Limb (tissue), 2 donors: ENCODE measurements at regions not wholly inside any gene's neighbourhood (a gene's known extent, or its start where the extent isn't known, plus 50 kb on each side); places are given as distances from the start of the nearest gene placed in this dataset.
"Not testable (repeated sequence)": the region's sequence is repeated elsewhere in the genome, so short reads cannot be mapped to it uniquely, and the experiment has no call there.

Source experiments
- DNase-seq, 2 donors: peaks; one replicate each; pipeline ENCODE4 v3.0.0-alpha.2; 2016; ENCODE audit errors: extremely low spot score in 2 of 2

DNA sequence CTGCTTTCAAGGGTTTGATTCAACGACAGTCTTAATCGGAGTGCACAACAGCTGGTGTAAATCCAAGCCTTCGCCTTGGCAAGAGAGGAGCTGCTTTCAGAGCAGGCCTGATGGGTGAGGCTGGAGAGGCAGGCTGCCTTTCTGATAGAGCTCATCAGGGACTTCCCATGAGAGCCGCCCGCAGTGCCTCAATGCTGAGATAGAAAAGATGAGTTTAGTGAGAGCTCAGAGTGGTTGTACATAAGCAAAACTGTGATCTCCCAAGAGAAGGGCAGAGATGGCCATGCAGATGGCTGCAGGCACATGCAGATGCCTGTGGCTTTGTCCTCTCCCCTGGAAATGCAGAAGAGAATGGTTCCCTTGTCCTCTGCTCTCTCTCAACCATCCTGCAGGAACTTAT, 122.1 kb downstream of the ARL4C start:
- no peak for DNase-seq

DNA sequence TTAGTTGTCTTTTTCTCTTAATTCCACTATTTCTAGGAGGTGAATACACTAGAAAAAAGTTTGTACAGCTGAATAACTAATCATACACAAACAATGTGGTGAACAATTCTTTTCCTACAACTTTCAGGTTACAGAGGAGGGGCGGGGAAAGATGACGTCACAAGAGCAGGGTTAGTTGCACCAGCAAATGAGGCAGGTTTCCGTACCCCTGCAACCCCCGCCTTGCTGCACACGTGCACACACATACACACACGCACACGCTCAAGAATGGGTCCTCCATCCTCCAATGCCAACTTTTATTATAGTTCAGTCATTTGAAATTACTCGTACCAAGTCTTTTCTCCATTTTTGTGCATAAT, 122.8 kb downstream of the ARL4C start:
- no peak for DNase-seq

DNA sequence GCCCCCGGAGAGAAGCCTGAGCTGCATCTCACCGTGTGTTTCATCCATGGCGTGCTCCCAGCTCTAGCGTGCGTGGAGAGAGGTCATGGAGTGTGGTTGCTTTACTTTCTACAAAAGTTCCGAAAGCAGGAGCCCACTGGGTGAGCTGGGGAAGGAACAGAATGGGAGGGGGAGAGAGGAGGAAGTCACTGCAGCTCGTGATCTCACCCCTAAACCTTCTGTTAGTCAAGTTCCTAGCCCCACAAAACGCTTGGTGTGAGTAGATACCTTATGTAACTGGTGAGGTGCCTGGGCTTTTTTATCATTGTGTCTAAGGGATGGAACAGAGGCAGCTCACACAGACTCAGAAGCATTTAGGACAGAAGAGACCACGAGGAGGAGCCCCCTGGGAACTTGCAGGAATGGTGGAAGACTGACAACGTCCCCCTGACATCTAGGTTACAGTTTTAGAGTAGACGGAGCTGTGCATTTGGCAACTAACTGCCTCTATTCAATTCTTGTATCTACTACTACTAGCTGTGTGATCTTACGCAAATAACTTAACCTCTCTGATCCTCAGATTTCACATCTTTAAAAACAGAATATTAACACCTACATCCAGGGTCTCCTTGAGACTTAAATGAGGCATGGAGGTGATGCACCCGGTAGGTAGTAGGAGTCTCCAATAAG, 123.3 kb downstream of the ARL4C start:
- DNase-seq: no peak

DNA sequence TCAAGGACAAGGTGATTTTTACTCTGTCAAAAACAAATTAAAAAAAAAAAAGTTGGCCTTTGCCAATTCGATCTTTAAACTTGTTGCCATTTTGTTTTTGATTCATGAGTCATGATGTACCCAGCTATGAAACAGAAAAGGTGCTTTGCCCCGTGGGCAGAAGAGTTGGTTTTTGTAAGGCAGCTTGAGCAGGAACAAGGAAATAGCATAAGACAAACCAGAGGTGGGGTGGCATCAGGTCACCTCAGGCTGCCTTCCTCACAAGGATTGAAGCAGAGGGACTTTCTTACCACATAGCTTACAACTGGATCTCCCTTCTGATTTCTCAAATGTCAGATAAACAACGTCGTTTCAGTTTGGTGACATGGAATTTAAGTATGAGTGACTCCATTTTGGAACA, 123.8 kb downstream of the ARL4C start:
- no peak for DNase-seq

DNA sequence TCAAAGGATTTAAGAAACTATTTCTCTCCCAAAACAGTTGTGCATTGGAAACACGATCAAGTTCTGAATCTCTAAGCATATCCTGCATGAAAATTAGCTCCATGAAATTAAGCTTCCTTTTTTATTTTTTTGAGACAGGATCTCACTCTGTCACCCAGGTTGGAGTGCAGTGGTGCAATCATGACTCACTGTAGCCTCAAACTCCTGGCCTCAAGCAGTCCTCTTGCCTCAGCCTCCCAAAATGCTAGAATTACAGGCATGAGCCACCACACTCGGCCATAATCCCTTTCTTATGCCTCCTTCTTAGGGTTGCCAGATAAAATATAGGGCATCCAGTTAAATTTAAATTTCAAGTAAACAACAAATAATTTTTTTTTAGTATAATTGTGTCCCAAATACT, 124.4 kb downstream of the ARL4C start:
- no peak for DNase-seq

DNA sequence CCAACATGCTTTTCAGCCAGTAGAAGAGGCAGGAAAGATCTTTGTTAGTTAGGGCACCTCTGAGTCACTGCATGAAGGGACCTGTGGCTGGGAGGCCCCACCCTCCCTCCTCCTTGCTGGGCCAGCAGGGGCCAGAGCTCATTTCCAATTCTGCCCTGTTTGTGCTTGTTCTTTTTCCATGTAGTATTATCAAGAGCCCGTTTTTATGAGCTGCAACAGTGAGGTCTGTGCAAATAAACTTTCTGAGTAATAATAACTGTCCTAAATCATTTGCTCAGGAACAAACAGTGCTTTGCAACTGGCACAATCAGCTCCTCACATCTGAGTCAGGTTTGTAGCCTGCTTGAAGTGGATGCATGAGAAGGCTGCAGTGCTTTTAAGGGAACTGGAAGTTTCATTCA, 128.0 kb downstream of the ARL4C start:
- DNase-seq: no peak

DNA sequence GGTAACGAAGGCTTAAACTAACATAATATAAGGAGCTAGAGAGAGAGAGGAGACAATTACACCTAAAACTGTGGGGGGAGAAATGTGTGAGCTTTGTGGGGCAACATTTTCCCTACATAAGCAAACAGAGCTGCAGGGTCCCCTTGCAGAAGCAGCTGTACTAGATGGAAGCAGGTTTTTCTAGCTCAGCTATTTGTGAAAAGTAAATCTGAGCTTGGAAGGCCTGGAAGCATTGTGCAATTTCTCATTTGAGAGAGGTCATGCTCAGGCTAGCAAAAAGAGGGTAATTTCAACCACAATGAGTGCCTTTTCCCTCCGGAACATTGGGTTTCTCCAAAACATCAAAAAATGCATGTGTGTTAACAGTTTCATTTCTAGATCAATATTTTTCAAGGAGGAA, 130.0 kb downstream of the ARL4C start:
- no peak for DNase-seq

DNA sequence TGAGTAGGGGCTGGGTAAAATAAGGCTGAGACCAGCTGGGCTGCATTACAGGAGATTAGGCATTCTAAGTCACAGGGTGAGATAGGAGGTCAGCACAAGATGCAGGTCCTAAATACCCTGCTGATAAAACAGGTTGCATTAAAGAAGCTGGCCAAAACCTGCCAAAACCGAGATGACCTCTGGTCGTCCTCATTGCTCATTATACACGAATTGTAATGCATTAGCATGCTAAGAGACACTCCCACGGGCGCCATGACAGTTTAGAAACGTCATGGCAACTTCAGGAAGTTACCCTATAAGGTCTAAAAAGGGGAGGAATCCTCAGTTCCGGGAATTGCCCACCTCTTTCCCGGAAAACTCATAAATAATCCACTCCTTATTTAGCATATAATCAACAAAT, 132.2 kb downstream of the ARL4C start:
- no peak for DNase-seq

DNA sequence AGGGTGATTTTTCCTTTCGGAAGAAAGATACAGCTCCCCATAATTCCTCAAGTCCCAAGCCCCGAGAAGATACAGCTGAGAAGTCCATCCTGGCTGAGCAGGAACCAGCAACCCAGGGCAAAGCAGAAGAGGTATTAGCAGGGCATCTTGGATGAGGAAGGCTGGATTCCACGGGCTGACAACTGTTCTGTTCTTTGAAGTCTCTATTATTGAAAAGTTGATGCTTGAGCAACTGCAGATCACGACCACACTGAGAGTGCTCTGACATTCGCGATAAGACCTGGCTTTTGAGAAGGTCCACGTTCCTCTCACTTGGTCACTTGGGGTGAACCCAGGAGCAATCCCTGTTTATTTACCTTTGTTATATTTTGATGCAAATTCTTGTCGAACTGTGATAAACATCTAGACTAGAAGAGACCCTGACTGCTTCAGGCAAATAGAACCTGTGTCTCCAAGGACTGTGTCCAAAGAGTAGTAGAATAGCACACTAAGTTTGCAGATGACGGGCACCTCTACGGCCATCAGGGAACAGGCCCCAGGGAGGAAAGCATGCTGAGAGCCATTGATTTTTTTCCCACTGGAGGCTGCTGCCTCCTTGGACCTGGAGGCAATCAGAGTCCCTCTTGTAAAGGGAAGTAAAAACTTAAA, 133.1 kb downstream of the ARL4C start:
- DNase-seq: no peak

DNA sequence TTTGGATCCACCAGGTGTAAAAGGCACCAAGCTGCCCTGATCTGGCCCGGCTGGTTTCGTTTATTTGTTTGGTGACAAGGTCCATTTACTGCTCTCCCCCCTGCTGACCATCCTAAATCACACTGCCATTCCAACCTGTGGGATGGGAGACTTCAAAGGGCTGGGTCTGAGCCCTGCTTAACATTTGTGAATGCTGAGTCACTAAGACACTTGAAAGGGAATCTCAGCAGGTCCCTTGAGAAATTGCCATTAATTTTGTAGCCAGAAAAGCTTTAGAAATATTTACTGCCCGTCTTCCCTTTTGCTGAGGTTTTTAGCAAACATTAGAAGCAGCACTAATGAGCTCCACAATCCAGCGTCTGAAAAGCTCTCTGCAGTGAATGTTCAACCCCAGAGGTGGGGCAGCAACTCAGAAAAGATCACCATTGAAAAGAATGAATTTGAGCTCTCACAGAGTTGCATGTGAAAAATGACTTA, 133.8 kb downstream of the ARL4C start:
- no peak for DNase-seq

DNA sequence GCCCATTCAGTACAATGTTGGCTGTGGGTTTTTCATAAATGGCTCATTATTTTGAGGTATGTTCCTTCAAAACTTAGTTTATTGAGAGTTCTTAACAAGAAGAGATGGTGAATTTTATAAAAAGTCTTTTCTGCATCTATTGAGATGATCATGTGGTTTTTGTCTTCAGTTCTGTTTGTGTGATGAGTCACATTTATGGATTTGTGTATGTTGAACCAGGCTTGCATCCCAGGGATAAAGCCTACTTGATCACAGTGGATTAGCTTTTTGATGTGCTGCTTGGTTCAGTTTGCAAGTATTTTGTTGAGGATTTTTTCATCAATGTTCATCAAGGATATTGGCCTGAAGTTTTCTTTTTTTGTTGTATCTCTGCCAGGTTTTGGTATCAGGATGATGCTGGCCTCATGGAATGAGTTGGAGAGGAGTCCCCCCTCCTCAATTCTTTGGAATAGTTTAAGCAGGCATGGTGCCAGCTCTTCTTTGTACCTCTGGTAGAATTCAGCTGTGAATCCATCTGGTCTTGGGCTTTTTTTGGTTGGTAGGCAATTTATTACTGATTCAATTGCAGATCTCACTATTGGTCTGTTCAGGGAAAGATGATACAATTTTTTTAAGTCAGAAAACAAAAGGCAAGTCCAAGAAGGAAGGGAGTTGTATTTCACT, 136.4 kb downstream of the ARL4C start:
- not testable (repeated sequence) for DNase-seq

DNA sequence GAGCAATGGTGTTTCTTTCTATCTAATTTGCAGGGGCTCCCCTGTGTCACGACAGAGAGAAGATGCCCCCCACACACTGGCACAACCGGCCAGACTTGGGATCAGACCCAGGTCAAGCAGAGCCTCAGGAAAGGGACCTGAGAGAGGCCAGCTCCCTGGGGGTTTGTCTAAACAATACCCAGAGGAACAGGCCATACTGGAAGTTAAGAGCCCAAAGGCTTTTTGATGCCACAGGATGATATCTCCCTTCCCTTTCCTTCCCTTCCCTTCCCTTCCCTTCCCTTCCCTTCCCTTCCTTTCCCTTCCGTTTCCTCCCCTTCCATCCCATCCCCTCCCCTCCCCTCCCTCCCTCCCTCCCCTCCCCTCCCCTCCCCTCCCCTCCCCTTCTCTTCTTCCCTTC, 139.2 kb downstream of the ARL4C start:
- no peak for DNase-seq

DNA sequence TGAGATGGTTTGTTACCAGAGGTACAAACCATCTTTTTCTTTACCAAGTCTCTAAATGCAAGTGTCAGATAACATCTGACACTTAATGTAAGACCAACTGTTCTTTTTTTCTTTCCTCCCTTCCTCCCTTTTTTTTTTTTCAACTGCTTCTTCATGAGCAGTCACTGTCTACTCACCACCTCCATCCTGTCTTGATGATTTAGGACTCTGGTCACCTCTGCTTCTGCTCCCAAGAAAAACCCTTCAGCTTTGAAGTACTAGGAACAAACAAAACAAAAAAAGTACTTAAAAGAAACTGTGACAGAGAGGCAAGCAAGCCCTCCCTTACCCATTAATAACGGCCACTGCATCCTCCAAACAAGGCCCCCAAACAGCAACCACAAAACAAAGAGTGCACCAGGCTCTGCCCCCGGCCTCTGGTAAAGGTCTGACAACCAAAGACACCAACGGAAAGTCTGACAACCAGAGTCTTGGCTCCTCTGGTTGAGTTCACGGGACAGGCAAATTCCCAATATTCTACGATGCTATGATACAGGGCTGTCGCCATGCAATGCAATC, 141.0 kb downstream of the ARL4C start:
- DNase-seq: no peak

DNA sequence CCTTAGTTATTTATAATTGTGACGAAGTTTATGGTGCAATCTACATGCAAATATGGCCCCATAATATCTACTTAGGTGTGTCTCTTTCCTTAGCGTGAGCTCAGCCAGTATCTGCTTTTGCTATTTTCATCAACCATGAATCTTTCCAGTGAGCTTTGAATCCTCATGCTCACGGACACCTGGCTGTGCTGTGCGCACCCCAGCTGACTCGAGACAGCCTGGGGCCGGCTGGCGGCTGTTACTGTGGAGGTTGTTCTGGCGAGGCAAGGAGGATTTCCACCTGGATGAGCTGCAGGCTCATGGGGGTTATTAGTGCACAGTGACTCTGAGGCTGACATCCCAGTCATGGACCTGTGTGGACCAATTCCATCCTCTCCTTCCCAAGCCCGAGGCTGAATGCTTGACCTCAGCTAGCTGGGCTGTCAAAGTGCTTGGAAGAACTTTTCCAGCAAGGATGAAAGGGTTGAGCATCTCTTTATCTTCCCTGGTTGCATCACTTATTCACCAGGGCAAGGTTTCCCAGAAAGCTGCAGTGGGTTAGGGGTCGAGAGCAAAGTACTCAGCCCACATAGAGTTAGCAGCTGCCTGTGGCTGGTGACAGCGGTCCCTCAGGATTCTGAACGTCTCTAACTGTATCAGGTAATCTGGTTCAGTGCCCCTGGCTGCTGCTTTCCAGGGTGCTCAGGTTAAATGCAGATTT, 141.7 kb downstream of the ARL4C start:
- no peak for DNase-seq

DNA sequence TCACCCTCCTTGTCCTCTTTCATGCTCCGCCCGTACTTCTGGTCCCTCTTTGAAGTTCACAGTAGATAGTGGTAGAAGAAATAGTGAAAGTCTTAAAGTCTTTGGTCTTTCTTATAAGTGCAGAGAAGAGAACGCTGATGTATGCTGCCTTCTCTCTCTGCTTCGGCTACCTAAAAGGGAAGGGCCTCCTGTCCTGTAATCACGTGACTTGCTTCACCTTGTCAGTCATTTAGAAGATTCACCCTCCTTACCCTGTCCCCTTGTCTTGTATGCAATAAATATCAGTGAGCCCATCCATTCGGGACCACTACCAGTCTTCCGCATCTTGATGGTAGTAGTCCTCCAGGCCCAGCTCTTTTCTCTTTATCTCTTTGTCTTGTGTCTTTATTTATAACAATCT, 144.6 kb downstream of the ARL4C start:
- no peak for DNase-seq

DNA sequence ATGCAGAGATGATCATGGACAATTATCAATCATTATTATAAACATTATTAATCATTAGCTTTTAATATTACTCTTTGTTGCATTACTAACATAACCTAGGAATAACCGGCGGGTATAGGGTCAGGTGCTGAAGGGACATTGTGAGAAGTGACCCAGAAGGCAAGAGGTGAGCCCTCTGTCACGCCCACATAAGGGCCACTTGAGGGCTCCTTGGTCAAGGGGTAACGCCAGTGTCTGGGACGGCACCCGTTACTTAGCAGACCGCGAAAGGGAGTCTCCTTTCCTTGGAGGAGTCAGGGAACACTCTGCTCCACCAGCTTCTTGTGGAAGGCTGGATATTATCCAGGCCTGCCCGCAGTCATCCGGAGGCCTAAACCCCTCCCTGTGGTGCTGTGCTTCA, 145.0 kb downstream of the ARL4C start:
- not testable (repeated sequence) for DNase-seq

DNA sequence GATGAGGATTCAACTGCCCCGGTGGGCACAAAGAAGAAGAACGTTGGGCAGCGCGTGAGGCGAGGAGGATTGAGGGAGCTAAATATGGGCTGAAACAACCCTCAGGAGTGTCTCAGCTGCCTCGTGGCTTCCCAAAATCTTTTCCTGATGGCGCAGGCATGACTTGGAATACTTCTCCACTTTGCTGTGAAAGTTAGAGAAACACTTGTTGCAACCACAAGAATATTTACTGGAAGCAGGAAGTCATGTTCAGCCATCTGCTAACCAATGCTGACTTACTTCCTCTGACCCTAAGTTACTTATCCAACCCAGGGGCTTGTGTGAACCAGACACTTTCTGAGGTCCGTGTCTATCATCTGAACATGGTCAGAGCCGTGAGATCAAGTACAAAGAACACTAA, 148.8 kb downstream of the ARL4C start:
- DNase-seq: no peak

DNA sequence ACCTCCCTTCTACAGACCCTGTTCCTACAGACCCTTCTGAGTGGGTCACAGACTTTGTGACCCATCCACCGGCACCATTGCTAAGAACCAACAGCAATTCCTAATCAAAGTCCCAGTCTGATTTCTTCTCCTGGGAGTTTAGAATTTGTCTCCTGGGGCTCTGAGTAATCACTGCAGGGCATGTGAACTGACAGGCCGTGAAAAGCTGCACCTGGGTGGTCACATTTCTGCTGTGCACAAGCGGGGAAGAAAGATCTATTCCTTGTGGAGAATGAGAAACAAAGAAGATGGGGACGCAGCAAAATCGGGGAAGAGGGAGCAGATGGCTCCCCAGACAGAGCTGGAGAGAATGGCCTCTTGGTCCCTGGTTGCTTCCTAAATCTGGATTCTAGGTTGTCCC, 151.0 kb downstream of the ARL4C start:
- DNase-seq: no peak

DNA sequence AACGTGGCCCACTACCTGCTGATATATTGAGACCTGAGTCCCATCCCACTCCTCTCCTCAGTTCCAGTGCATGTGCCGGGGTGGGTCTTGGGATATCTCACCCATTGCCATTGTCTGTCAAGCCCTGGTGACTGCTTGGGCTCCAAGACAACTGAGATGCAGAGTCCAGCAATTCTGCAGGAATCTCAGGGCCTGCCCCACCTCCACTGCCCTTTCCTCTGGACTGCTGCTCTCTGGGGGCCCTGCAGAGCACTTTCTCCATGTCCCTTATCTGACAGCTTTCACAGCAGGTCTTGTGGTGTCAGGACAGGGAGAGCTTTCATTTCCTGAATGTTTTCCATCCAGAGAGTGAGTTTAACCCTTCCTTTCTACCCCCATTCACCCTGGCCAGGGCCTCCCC, 152.9 kb downstream of the ARL4C start:
- DNase-seq: no peak

DNA sequence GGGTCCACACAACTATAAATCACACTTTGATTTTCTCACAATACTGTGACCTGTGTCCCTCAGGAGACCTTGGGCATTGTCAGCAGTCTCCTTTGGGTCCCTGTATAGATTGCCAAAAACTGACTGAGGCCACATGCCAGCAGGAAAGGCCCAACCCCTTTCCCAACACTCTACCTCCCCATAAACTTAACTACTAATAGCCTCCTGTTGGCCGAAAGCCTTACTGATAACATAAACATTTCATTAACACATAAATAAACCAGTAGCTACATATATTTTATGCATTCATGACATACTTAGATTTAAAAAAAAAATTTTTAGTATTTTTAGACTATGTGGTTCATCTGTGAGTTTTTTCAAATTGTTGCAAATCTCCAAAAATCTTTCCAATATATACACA, 153.5 kb downstream of the ARL4C start:
- no peak for DNase-seq

DNA sequence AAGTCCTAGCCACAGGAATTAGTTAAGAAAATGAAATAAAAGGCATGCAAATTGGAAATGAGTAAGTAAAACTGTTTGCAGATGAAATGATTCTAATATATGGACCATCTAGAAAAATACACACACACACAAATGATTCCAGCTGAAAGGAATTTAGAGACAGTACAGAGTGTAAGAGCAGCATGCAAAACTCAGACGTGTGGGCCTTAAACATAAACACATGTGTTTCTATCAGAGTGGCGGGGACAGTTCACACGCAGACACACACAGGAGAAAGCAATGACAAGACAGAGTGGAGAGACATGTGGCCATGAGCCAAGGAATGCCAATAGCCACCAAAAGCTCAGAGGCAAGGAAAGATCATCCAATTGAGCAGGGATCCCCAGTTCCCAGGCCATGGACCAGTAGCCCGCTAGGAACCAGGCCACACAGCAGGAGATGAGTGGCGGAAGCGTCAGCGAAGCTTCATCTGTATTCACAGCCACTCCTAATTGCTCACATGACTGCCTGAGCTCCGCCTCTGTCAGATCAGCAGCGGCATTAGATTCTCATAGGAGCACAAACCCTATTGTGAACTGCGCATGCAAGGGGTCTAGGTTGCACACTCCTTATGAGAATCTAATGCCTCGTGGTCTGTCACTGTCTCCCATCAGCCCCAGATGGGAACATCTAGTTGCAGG, 155.4 kb downstream of the ARL4C start:
- DNase-seq: no peak

DNA sequence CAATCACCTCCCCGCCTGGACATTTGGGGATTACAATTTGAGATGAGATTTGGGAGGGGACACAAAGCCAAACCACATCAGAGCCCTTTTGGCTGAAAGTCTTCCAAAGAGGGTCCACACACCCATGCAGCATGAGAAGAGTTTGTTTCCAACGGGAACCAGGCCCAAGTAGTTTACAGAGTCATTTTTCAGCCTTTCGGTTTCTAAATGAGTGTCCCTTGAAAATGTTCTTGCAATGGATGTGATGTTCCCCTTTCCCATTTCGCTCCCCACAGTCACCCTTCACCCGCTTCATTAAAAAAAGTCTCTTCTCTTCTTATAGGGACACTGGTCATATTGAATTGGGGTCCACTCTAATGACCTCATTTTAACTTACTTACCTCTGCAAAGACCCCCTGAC, 157.4 kb downstream of the ARL4C start:
- DNase-seq: no peak
